ENCODE measurements at regions not wholly inside any gene's neighbourhood (a gene's known extent, or its start where the extent isn't known, plus 50 kb on each side); places are given as distances from the start of the nearest gene placed in this dataset.

DNA sequence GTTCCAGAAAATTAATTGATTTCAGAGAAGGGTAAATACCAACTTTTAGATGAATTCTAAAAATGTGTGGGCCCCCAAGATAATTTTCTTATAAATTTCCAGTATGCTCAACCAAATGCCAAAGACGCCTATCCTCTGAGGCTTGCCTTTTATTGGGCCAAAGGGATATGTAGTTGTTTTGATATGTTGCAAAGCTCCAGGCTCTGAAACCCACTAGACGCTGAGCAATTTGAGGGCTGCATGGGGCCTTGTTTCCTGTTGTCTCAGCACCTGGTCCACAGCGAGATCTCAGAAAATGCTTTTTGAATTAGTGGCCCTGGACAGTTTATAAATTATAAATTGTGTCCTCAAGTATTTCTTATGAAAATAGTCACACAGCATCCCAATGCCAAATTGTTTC, 397.2 kb downstream of the SAMD5 start:
- no peak for DNase-seq

DNA sequence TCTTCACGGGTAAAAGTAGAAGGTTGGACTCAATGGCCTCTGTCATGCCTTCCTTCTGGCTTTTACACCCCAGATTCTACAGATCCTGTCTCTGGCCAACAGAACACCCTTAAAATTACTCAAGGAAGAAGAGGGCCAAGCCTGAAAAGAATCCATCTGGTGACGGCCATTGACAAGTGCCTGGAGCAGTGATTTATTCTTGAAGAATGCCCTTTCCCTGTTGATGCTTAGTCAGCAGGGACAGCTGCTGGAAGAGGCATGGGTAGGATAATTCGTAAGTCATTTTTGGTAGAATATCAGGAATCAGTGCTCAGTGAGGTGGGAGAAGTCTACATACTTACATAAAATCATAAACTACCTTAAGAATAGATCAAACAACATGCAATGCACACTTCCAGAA, 397.9 kb downstream of the SAMD5 start:
- no peak for DNase-seq

DNA sequence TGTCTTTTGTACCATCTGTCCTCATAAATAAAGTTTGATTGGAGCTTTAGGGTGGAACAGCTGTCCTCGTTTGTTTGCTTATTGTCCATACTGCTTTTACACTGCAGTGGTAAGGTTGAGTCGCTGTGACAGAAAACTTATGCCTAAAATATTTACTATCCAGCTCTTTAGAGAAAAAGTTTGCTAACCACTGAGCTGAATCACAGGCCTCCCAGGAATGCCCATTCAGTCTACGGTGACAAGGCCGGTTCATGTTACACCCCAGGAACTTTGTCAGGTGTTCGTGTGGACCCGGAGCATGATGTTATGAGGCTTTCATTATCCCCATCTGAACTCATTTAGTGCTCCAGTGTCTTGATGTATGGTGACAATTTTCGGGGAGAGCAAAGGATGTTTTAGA, 401.1 kb downstream of the SAMD5 start:
- DNase-seq: no peak

DNA sequence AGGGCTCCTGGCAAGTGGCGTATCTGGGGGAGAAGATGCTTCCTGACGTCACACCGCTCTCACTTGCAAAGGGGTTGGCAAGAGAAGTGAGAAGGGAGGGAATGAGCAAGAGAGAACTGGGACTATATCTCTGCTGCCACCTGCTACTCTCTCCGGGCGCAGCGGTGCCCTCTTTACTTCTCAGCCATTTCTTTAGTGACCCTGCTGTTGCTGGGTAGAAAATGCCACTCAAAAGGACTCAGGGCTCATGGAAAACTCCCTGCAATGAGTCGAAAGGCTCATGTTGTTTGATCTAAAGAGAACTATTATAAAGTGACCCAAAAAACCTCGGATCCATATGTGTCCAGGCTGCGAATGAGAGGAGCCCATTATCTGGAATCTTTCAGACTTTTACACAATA, 401.8 kb downstream of the SAMD5 start:
- no peak for DNase-seq

DNA sequence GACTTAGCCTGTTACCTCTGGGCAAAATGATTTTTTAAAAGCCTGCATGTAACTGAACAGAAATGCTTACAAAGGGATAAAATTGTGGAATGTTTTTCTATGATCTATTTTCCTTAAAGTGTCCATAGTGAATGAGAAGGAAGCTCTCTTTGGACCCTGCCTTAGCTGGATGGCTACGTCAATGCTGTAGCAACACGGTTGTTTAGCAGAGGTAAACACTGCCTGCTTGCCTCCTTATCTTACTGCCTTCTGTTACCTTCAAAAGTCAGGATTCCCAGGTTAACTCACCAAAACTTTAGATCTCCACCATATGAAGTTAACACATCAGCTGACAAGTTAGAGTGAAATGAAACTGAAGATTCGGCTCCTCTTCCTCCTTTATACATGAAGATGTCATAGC, 402.6 kb downstream of the SAMD5 start:
- DNase-seq: no peak

DNA sequence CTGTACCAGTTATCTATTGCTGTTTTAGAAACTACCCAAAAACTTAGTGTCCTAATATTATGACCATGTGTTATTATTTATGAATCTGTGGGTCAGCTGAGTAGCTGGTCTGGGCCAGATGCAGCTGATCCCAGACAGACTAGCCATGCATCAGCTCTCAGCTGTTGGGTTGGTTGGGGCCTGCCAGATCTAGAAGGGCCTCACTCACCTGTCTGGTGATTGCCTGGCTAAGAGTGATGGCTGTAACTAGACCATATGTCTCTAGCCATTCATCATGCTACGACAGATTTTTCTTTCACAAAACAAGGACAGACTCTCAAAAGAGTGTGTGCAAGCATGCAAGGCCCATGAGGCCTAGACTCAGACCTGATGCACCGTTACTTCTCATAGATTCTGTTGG, 403.2 kb downstream of the SAMD5 start:
- no peak for DNase-seq

DNA sequence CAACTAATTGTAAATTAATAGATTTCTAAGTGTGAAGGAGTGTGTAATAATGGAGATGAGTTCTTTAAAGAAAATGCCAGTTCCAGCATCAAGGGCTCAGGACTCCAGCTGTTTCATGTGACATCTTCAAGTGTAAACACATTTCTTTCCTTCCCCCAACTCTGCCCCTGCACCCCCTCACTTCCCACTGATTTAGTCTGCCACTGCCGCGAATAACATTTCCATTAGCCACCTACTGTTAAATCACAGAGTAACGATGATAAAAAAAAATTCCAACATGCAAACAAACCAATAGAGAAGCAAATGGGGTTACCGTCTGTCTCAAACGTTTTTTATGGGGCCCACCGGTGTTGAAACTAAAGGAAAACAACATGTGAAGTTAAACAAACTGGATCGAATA, 414.3 kb downstream of the SAMD5 start:
- DNase-seq: peak in 1 of 56 donors; percentile 5

DNA sequence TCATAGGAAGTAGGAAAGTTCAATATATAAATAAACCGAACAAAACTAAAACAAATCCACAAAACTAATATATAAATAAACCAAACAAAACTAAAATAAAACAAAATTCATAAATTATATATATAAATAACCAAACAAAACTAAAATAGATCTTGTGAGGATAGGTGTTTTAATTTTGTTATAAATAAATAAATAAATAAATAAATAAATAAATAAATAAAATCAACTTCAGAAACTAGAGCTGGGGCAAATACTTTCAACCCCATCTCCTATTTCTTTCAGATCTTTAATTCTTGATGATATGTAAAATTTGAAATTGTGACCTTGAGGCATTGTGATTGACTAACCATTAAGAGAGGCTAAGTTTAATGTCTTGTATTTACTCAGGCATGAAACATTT, 416.1 kb downstream of the SAMD5 start:
- DNase-seq: no peak

DNA sequence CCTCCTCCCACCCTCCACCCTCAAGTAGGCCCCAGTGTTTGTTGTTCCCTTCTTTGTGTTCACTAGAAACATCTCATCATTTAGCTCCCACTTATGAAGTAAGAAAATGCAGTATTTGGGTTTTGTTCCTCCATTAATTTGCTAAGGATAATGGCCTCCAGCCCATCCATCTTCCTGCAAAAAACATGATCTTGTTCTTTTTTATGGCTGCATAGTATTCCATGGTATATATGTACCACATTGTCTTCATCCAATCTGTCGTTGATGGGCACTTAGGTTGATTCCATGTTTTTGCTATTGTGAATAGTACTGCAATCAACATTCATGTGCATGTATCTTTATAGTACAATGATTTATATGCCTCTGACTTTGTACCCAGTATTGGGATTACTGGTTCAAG, 416.8 kb upstream of the SASH1 start:
- DNase-seq: no peak

DNA sequence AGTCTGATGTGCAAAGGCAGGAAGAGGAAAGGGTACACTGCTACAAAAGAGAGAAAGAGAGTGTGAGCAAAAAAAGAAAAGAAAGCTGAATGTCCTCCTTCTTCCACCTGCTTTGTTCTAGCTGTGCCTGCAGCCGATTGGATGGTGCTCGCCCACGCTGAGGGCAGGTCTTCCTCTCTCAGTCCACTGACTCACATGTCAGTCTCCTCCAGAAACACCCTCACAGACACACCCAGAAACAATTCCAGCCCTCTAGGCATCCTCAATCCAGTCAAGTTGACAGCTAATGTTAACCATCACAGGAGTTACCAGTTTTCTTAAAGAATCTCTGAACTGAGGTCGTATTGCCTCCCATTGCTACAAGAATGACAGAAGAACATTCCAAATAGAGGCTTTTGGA, 411.9 kb upstream of the SASH1 start:
- no peak for DNase-seq

DNA sequence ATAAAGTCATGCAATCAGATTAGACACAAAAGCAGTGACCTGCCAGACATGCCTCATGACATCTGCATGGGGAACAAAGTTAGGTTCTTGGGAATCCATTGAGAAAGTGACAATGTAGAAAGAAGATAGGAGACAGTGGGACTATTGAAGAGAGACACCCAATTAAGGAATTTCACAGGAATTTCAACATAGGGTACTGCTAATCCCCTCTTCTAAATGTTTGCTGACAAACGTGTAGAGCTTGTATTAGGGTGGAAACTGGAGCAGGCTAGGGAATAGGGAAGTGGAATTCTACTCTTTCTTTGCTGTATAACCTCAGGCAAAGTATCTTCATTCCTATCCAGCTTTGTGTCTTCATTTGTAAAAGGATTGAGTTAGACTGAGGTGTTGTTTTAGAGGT, 409.4 kb upstream of the SASH1 start:
- DNase-seq: no peak

DNA sequence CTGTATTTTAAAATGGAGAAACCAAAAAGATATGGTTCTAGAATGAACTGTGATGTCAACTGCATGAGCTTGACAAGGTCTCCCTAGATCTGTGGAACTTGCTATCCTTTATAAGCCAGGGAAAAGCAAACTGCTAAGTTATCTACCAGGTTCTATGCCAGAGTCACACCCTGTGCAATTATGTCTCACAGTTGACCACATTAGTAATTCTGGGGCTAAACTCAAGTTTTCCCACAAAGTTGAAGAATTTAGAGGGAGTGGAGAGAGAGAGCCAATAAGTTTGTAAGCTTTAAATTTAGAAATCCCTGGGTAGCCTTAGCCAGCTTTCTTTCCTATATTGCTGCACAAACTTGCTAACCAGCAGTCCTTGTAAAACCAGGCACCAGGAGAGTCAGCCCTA, 407.0 kb upstream of the SASH1 start:
- DNase-seq: no peak

DNA sequence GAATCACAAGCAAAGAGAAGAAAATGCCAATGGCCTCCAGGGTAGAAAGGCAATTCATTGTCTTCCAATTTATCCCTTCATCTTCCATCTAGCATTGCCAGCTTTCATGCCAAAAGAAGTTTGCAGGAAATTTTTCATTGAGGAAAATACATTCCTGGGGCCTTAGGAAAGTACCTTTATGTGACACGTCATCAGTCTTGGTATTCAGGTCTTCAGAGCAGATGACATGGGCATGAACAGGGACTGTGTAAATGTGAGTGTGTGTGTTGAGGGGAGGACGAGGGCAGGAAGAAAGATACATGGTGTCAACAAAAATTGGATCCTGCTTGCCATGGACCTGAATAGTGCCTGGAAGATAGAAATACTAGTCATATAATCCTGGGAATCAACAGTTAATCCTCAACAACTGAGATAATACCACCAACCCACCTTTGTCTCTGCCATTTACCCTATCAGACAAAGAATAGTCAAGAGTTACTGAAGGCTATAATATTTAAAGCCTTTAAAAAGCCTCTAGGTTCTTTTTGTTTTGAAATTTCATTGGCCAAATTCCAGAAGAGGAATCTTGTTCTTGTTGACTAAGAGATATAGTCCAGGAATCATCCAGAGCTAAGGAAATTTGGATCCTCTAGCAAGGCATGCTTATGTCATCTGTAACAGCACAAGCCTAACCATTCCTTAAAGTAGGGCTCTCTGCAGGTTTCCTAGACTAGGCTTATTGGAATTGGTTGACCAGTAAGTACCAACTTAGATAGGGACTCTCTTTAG, 405.8 kb upstream of the SASH1 start:
- no peak for DNase-seq

DNA sequence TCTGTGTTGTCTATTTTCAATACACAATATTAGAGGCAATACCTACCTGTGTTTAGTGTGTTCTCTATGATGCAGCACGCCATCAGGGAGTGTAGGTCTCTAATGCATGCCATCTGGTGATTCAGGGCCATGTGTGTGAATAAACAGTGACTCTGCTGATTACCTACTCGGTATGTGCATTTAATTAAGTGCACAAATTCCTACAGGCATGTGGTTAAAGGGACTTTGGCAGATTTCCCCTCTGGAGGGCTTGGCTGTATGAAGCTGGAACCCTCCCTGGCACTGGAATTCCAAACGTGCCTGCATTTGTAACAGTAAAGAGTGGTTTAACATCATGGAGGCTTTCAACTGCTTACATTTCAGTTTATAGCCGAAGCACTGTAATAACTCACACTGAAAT, 401.5 kb upstream of the SASH1 start:
- no peak for DNase-seq

DNA sequence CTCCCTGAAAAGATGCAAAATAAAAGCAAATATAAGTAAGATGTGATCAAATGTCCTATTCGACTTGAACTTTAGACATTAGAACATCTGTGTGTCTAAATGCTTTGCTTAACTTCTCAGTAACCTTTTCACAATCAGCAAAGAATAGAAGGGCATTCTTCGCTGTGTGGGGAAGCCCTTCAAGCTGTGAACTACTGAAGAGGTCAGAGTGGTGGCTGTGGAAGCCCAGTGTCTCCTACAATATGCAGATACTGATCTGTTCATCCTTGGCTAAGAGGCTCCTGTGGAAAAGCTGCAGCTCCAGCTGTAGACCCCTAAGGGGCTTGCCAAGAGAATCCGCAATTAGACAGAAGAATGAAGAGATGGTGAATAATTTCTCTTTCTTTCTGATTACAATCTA, 400.3 kb upstream of the SASH1 start:
- no peak for DNase-seq

DNA sequence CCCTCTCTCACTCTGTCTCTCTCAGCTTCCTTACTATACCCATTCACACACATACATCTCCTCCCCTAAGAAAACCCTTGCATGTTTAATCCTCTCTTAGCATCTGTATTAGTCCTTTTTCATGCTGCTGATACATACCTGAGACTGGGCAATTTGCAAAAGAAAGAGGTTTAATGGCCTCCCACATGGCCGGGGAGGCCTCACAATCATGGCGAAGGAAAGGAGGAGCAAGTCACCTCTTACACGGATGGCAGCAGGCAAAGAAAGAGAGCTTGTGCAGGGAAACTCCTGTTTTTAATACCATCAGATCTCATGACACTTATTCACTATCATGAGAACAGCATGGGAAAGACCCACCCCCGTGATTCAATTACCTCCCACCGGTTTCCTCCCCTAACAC, 398.5 kb upstream of the SASH1 start:
- DNase-seq: no peak

DNA sequence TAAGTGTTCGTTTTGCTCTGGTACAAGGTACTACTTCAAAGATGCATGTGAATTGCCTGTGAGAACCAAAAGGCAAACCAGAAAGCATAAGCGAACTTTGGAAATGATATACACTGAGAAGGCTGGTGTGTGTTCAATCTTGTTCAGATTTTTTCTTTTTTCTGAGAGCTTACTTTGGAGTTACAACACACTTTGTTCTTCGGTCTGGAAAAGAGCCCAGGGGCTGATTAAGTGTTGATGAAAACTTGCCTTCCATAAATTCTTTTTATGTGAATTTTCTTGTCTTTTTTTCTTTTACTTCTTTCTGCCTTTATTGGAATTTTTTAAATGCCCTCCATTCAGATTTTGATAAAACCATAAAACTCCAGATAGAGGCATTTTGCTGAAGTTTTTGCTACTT, 395.1 kb upstream of the SASH1 start:
- no peak for DNase-seq

DNA sequence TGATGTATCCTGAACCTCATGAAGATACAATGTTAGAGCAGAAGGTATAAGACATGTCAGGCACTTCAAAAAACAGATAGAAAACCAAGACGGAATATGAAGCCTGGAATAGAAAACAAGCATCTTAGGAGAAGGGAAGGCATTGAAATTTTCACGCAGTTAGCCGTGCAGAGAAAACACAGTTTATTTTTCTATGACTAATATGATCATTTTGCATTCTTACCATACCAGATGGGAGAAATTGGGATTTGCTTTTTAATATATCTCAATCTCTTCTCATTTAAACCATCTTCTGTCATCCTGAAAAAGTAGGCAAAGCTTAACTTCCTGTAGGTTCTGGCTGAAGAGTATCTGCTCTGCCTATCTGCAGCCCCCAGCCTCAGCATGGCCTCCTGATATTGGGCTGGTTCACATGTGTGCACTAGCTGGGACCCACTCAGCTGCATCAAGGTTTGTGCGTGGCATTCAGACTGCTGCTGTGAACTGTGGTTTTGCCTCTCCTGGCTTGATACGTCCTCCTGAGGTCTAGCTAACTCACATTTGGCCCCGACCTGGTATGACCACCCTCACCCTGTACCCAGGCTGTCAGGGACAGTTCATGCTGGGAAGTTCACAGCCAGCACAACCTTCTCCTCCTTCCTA, 392.5 kb upstream of the SASH1 start:
- no peak for DNase-seq

DNA sequence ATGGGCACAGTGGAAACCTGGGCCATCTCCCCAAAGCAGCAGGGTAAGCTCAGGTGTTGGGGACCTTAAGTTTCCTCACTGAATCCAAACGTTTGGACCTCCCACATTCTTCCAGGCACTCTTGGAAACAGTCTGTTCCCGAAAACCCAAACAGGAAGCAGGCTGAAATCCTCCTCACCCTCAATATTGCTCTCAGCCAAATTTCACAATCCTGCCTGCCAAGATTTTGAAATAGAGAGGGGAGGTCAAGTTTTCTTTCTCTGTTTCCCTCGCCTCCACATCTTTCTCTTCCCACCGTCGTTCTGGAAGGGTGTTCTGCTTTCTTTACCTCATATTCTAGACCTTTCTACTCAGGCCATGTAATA, 392.0 kb upstream of the SASH1 start:
- no peak for DNase-seq

DNA sequence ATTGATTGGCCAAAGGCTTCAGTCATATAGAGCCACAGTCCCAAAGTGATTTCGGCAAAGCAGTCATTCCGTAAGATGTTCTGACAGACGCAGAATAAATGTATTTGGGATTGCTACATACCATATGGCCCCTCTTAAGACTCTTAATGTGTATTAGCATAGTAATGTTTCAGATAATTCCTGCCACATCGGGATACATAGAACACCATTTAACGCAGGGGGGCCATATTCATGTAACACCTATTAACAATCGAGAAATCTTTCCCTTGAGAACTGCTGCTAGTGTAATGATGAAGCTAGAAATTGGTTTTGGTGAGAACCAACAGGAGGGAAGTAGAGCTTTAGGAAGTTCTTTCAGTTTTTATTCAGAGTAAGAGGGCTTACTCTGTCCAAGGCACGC, 390.9 kb upstream of the SASH1 start:
- DNase-seq: no peak

DNA sequence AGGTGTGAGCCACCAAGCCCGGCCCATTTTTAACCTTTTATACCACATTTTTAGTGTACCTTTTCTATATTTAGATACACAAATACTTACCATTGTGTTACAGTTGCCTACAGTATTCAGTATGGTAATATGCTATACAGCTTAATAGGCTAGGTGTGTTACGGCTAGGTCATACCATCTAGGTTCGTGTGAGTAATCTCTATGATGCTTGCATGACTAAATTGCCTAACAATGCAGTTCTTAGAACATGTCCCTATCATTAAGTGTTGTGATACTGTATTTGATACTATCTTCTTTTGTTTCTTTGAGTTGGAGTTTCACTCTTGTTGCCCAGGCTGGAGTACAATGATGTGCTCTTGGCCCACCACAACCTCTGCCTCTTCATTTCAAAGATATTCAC, 387.7 kb upstream of the SASH1 start:
- DNase-seq: no peak

DNA sequence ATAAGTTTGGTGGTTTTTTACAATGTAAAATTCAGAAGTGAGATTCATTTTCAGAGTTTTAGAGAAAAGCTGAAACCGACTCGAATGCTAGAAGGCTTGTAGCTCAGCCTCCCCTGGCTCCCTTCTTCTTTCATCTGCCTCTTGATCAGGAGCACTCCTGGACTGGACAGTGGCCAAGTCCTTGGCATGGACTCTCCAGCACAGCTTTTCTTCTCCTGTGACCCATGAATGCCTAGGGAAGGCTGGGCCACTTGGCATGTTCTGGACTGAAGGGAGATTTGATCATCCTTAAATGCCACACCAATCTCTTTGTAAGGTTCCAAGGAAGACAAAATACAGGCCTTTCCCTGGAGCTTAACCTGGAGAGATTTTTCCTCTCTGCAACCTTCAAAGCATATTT, 384.0 kb upstream of the SASH1 start:
- DNase-seq: peak in 2 of 56 donors; percentile 6 to 12

DNA sequence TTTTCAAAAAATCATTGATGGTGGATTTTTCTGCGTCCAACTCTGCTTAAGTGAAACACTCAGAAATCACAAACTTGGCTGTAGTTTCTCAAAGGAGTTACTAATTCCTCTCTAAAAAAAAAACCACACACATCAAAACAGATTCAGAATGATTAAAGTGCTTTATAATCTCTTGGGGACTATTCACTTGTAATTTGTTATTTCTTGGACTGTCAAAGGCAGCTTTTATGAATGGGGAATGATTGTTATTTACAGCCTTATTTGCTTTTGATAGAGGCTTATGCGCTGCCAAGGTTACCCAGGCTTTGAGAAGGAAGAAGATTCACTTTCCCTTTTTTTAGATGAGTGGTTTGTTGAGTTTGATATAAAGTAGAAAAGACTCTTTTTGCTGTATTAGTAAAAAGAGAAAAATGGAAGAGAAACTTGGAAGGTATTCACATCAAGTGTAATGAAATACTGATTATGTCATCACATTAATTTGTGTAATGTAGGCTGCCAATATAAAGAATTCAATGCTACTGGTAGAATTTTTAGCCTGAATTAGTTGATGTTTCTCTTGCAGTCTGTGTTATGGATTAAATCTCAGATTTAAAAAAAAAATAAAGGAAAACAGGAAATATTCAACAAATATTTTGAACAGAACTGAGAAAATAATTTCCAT, 381.0 kb upstream of the SASH1 start:
- DNase-seq: no peak

Measured in nucleus accumbens (tissue), 56 donors.